H1 (cell line): ENCODE measurements at regions not wholly inside any gene's neighbourhood (a gene's known extent, or its start where the extent isn't known, plus 50 kb on each side); places are given as distances from the start of the nearest gene placed in this dataset.

Source experiments
- CTCF ChIA-PET: fragments of 300-600 bp; sonication (Branson Sonifier 250); formaldehyde crosslinking; loops from one replicate; lab custom pipeline; 2021; ENCODE audit not compliant: partially characterized antibody; lab: Charles Lee
- POLR2A ChIA-PET: fragments of 300-600 bp; sonication (Branson Sonifier 250); formaldehyde crosslinking; loops from one replicate; lab custom pipeline; 2021; ENCODE audit warnings: inconsistent platforms; ENCODE audit not compliant: partially characterized antibody; lab: Charles Lee
- DNase-seq, 2 experiments: peaks; one replicate each; pipeline versions ENCODE4 v3.0.0 to v3.0.0-alpha.2; 2010 to 2022; ENCODE audit warnings: low spot score in 2 of 2, low read depth in 1 of 2, mixed read lengths in 1 of 2
- FAIRE-seq: peaks from 2 replicates; lab custom pipeline; 2011; peaks lifted over from hg19 to GRCh38; lab: Jason Lieb, UNC
- H2AFZ ChIP-seq: 2 replicates; pipeline ENCODE4 v1.8.1; 2012; ENCODE audit warnings: low read length, inconsistent platforms
- H2AK5ac ChIP-seq: 2 replicates; pipeline ENCODE4 v1.6.1; 2013; ENCODE audit warnings: low read depth, low read length
- H2BK120ac ChIP-seq: replicated peaks from 2 replicates; pipeline ENCODE3; 2013; ENCODE audit warnings: low read depth, low read length, inconsistent platforms
- H2BK12ac ChIP-seq: 2 replicates; pipeline ENCODE4 v1.6.1; 2013; ENCODE audit warnings: low read depth, low read length
- H2BK15ac ChIP-seq: 2 replicates; pipeline ENCODE4 v1.6.1; 2013; ENCODE audit warnings: low read length
- H2BK20ac ChIP-seq: 2 replicates; pipeline ENCODE4 v1.6.1; 2013; ENCODE audit warnings: low read length
- H2BK5ac ChIP-seq: 2 replicates; pipeline ENCODE4 v1.6.1; 2013; ENCODE audit warnings: low read depth, low read length
- H3K14ac ChIP-seq: 2 replicates; pipeline ENCODE4 v1.6.1; 2013; ENCODE audit warnings: inconsistent platforms; ENCODE audit not compliant: insufficient read length
- H3K18ac ChIP-seq: 2 replicates; pipeline ENCODE4 v1.6.1; 2013; ENCODE audit warnings: low read length; ENCODE audit errors: extremely low read depth
- H3K23ac ChIP-seq: 2 replicates; pipeline ENCODE4 v1.6.1; 2013; ENCODE audit warnings: inconsistent platforms; ENCODE audit not compliant: insufficient read length
- H3K23me2 ChIP-seq: 2 replicates; pipeline ENCODE4 v1.6.1; 2013; ENCODE audit warnings: low read depth, low read length
- H3K27ac ChIP-seq: 2 replicates; pipeline ENCODE4 v1.6.1; 2011; ENCODE audit warnings: low read depth, low read length, inconsistent platforms
- H3K27me3 ChIP-seq, 4 experiments: replicated peaks in 1 of 4; 1 replicate in 1 of 4; 2 replicates in 3 of 4; pipeline versions ENCODE4 v1.6.1 to v1.8.1; 2011 to 2013; ENCODE audit warnings: low read length in 3 of 4, mild to moderate bottlenecking in 3 of 4, inconsistent platforms in 2 of 4, mixed read lengths in 2 of 4, moderate library complexity in 1 of 4; ENCODE audit not compliant: control insufficient read depth in 3 of 4, insufficient read depth in 3 of 4; ENCODE audit errors: extremely low read depth in 1 of 4
- H3K36me3 ChIP-seq, 4 experiments: 2 replicates each; pipeline versions ENCODE4 v1.6.1 to v1.8.1; 2011 to 2013; ENCODE audit warnings: mild to moderate bottlenecking in 4 of 4, low read length in 3 of 4, moderate library complexity in 2 of 4, control low read depth in 1 of 4, inconsistent platforms in 1 of 4; ENCODE audit not compliant: insufficient read depth in 4 of 4, control insufficient read depth in 2 of 4
- H3K4ac ChIP-seq: replicated peaks from 2 replicates; pipeline ENCODE3; 2013; ENCODE audit warnings: low read length, low read depth, mixed read lengths, inconsistent platforms; ENCODE audit not compliant: insufficient read length
- H3K4me1 ChIP-seq, 4 experiments: replicated peaks in 1 of 4; 1 replicate in 1 of 4; 2 replicates in 3 of 4; pipeline versions ENCODE4 v1.6.1 to v1.8.1; 2011 to 2013; ENCODE audit warnings: low read length in 3 of 4, inconsistent platforms in 2 of 4, mixed read lengths in 1 of 4; ENCODE audit not compliant: insufficient read depth in 4 of 4, control insufficient read depth in 3 of 4
- H3K4me2 ChIP-seq, 2 experiments: 2 replicates each; pipeline versions ENCODE4 v1.6.1 to v1.8.1; 2011 to 2013; ENCODE audit warnings: low read depth in 2 of 2, low read length in 2 of 2, control low read depth in 1 of 2, inconsistent platforms in 1 of 2, mild to moderate bottlenecking in 1 of 2; ENCODE audit not compliant: insufficient read depth in 1 of 2
- H3K4me3 ChIP-seq, 4 experiments: fragments of 200-600, 300-600 bp in 1 of 4; sonication (generic), shearing (Covaris generic), sonication (Bioruptor Twin) in 1 of 4; 2 replicates each; pipeline versions ENCODE4 v1.5.1 to v1.8.1; 2011 to 2016; ENCODE audit warnings: low read length in 4 of 4, low read depth in 3 of 4, control low read depth in 2 of 4, inconsistent platforms in 2 of 4, mild to moderate bottlenecking in 2 of 4, mixed read lengths in 1 of 4, moderate library complexity in 1 of 4; ENCODE audit not compliant: insufficient read depth in 2 of 4; ENCODE audit errors: extremely low read depth in 1 of 4
- H3K56ac ChIP-seq: replicated peaks from 2 replicates; pipeline ENCODE3; 2013; ENCODE audit warnings: low read depth, mild to moderate bottlenecking, mixed read lengths, low read length, inconsistent platforms; ENCODE audit not compliant: insufficient read length
- H3K79me1 ChIP-seq: 2 replicates; pipeline ENCODE4 v1.6.1; 2013; ENCODE audit warnings: low read depth, low read length, control low read depth
- H3K79me2 ChIP-seq, 2 experiments: 2 replicates each; pipeline versions ENCODE4 v1.6.1 to v1.8.1; 2012 to 2013; ENCODE audit warnings: low read length in 2 of 2, mild to moderate bottlenecking in 2 of 2, inconsistent platforms in 1 of 2; ENCODE audit not compliant: insufficient read depth in 2 of 2, control insufficient read depth in 1 of 2
- H3K9ac ChIP-seq, 4 experiments: replicated peaks in 1 of 4; 1 replicate in 1 of 4; 2 replicates in 3 of 4; pipeline versions ENCODE4 v1.6.1 to v1.8.1; 2011 to 2013; ENCODE audit warnings: low read depth in 3 of 4, low read length in 3 of 4, control low read depth in 2 of 4, mild to moderate bottlenecking in 2 of 4, moderate library complexity in 2 of 4, inconsistent platforms in 1 of 4; ENCODE audit errors: extremely low read depth in 1 of 4
- H3K9me3 ChIP-seq, 2 experiments: 2 replicates each; pipeline versions ENCODE4 v1.6.1 to v1.8.1; 2012 to 2013; ENCODE audit warnings: mild to moderate bottlenecking in 2 of 2, moderate library complexity in 2 of 2, control low read depth in 1 of 2, inconsistent platforms in 1 of 2, low read depth in 1 of 2, low read length in 1 of 2, mixed read lengths in 1 of 2; ENCODE audit not compliant: insufficient read depth in 2 of 2
- H4K20me1 ChIP-seq, 2 experiments: replicated peaks in 1 of 2; 2 replicates each; pipeline versions ENCODE3 to v1.8.1; 2011 to 2013; ENCODE audit warnings: inconsistent platforms in 2 of 2, low read length in 2 of 2, mild to moderate bottlenecking in 1 of 2; ENCODE audit not compliant: insufficient read depth in 2 of 2, control insufficient read depth in 1 of 2
- H4K5ac ChIP-seq: 2 replicates; pipeline ENCODE4 v1.6.1; 2013; ENCODE audit warnings: low read length, low read depth, mixed read lengths, inconsistent platforms; ENCODE audit not compliant: insufficient read length
- H4K8ac ChIP-seq: 2 replicates; pipeline ENCODE4 v1.8.0; 2013; ENCODE audit warnings: mild to moderate bottlenecking, moderate library complexity, low read length, inconsistent platforms; ENCODE audit not compliant: insufficient read depth; ENCODE audit errors: extremely low read depth
- H4K91ac ChIP-seq: replicated peaks from 2 replicates; pipeline ENCODE3; 2013; ENCODE audit warnings: low read length, mixed read lengths, inconsistent platforms; ENCODE audit not compliant: insufficient read length
- EP300 ChIP-seq, 2 experiments: IDR thresholded peaks; 1 replicate in 1 of 2; 2 replicates in 1 of 2; pipeline ENCODE4 v1.6.1; 2011 to 2012; ENCODE audit warnings: low read depth in 2 of 2, low read length in 2 of 2, mild to moderate bottlenecking in 2 of 2, borderline replicate concordance in 1 of 2, inconsistent platforms in 1 of 2, moderate library complexity in 1 of 2
- FOSL1 ChIP-seq: IDR thresholded peaks from 2 replicates; pipeline ENCODE4 v1.6.1; 2011; ENCODE audit warnings: mild to moderate bottlenecking, low read depth, low read length, moderate library complexity; ENCODE audit not compliant: insufficient read depth
- GTF2F1 ChIP-seq: IDR thresholded peaks from 2 replicates; pipeline ENCODE4 v1.6.1; 2012; ENCODE audit warnings: low read depth, low read length, improper control_type of control experiment, borderline replicate concordance
- HDAC2 ChIP-seq, 2 experiments: fragments of 300-600 bp in 1 of 2; sonication (generic) in 1 of 2; IDR thresholded peaks; 2 replicates each; pipeline ENCODE4 v1.6.1; 2011 to 2012; ENCODE audit warnings: low read depth in 2 of 2, low read length in 2 of 2, mild to moderate bottlenecking in 2 of 2, moderate library complexity in 2 of 2, borderline replicate concordance in 1 of 2, inconsistent platforms in 1 of 2
- JUN ChIP-seq: IDR thresholded peaks from 2 replicates; pipeline ENCODE4 v1.6.1; 2011; ENCODE audit warnings: low read depth, mild to moderate bottlenecking, improper control_type of control experiment, low read length
- KDM1A ChIP-seq: fragments of 200-600, 300-600 bp; sonication (generic); IDR thresholded peaks from 2 replicates; pipeline ENCODE4 v1.7.1; 2016; ENCODE audit warnings: mild to moderate bottlenecking, low read length, borderline replicate concordance
- POU5F1 ChIP-seq: IDR thresholded peaks from 2 replicates; pipeline ENCODE4 v1.6.1; 2011; ENCODE audit warnings: low read depth, mild to moderate bottlenecking, low read length, moderate library complexity
- RFX5 ChIP-seq: IDR thresholded peaks from 2 replicates; pipeline ENCODE4 v1.6.1; 2011; ENCODE audit warnings: low read depth, low read length, improper control_type of control experiment, borderline replicate concordance
- RNF2 ChIP-seq: fragments of 200-900, 300-1000 bp; sonication (generic); IDR thresholded peaks from 2 replicates; pipeline ENCODE4 v1.7.1; 2016; ENCODE audit warnings: borderline replicate concordance, low read depth, mild to moderate bottlenecking, antibody characterized with exemption, low read length; ENCODE audit not compliant: poor library complexity, severe bottlenecking; ENCODE audit errors: missing control alignments
- SAP30 ChIP-seq: fragments of 300-600 bp; sonication (generic); IDR thresholded peaks from 2 replicates; pipeline ENCODE4 v1.7.1; 2012; ENCODE audit warnings: low read length, moderate library complexity, mild to moderate bottlenecking, inconsistent platforms; ENCODE audit not compliant: insufficient read depth, insufficient replicate concordance
- ZNF274 ChIP-seq: IDR thresholded peaks from 2 replicates; pipeline ENCODE4 v1.7.0; 2012; ENCODE audit warnings: low read length, borderline replicate concordance; ENCODE audit errors: extremely low read depth
- WGBS, 2 experiments: shearing (Covaris generic) in 1 of 2; methylation state at CpG; one replicate each; pipeline versions ENCODE4 v1.1.6 to v1.1.7; 2013 to 2015; ENCODE audit warnings: low lambda C conversion rate in 2 of 2, mixed read lengths in 2 of 2, inconsistent platforms in 1 of 2, low coverage in 1 of 2, missing lambda C conversion rate in 1 of 2; ENCODE audit not compliant: insufficient replicate concordance in 2 of 2, insufficient coverage in 1 of 2, insufficient read length in 1 of 2; ENCODE audit errors: extremely low coverage in 1 of 2, missing lambda C conversion rate in 1 of 2; 5-methylcytosine and 5-hydroxymethylcytosine counted together

DNA sequence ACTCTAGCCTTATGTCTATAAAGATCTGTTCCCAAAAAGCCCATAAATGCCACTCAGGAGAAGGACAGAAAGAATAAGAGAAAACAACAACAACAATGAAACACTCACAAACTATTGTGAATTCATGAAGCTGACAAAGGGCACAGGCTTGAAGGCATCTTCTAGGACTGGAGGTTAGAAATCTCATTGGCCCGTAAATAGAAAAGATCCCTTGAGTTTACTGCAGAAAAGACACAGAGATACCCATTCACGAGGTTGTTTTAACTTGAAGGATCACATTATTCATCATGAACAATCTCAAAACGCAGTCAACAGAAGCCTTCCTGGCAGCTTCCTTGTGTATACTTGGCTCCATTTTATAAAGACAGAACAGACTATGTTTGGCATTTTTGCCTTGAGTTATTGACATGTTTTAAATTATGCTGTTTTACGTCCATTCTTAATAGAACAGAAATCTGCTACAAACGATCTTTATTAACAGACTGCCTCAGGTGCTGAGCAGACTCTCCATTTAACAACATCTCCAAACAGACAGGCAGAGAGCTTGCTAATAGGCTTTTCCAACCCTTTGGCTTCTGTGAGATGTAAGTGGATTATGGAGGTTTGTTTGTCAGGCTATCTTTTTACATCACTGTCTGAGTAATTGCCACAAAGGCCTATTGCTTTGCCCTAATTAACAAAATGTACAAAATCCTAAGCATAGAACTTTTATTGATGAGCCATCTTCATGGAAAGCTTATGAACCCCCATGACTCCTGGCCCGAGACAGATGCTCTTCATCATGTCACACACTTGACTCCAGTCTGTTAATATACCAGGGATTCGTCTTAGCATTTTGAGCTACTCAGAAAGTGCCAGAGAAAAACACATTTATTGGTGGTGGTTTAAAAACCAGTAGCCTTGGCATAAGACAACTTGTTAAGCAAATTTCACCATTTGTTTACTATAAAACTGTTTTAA is 735.3 kb upstream of the ZNF608 start:
- H3K4me3 ChIP-seq = no peak overlapping the region
- no peak overlapping the region for H3K56ac ChIP-seq
- peaks cover 0 to 8% (median 3%) of the 10 kb centered on the region in 4 experiments; a peak in 4 of 7 replicates for H3K4me1 ChIP-seq
- no peaks in the 10 kb centered on the region for H3K27me3 ChIP-seq
- no peak overlapping the region for H2AK5ac ChIP-seq
- H4K8ac ChIP-seq = no peak overlapping the region
- TF ChIP-seq EP300 (IDR thresholded peaks at IDR 0.05; ENCODE audit: borderline replicate concordance in 1 of 2, low read depth in 2 of 2, low read length in 2 of 2) (no peak), ZNF274 (no peak), POU5F1 (no peak), SAP30 (no peak), JUN (no peak), HDAC2 (IDR thresholded peaks at IDR 0.05; ENCODE audit: borderline replicate concordance in 1 of 2, low read depth in 2 of 2, low read length in 2 of 2) (no peak), FOSL1 (no peak), GTF2F1 (no peak), RNF2 (no peak), KDM1A (no peak), RFX5 (no peak)
- no peak overlapping the region for H3K4ac ChIP-seq
- no peak overlapping the region for H3K9ac ChIP-seq
- POLR2A ChIA-PET = no interaction called here
- H3K14ac ChIP-seq = no peak overlapping the region
- H4K20me1 ChIP-seq = no peaks in the 10 kb centered on the region
- H2AFZ ChIP-seq = no peak overlapping the region
- no peaks in the 10 kb centered on the region for H3K79me1 ChIP-seq
- no peaks in the 10 kb centered on the region for H3K9me3 ChIP-seq
- DNase-seq = no peak
- H2BK120ac ChIP-seq = no peak overlapping the region
- no peak overlapping the region for H4K91ac ChIP-seq
- no peak overlapping the region for H2BK15ac ChIP-seq
- H3K36me3 ChIP-seq = no peaks in the 10 kb centered on the region
- 92% methylated on average over 7 of the region's 7 CpGs; no CpG with 5 or more reads in 1 of the 2 experiments for WGBS, 2 experiments
- no peak overlapping the region for H2BK5ac ChIP-seq
- no peak overlapping the region for H3K18ac ChIP-seq
- H2BK20ac ChIP-seq = no peak overlapping the region
- H3K23ac ChIP-seq = no peak overlapping the region
- CTCF ChIA-PET = no interaction called here
- no peak for FAIRE-seq
- H3K23me2 ChIP-seq = no peaks in the 10 kb centered on the region
- no peak overlapping the region for H4K5ac ChIP-seq
- no peaks in the 10 kb centered on the region for H3K79me2 ChIP-seq
- no peak overlapping the region for H3K27ac ChIP-seq
- H3K4me2 ChIP-seq = no peak overlapping the region
- no peak overlapping the region for H2BK12ac ChIP-seq
